ENCODE measurements at regions not wholly inside any gene's neighbourhood (a gene's known extent, or its start where the extent isn't known, plus 50 kb on each side); places are given as distances from the start of the nearest gene placed in this dataset.
A peak's percentile ranks its signal among the peaks of the same experiment; 100 is the strongest.

- no peaks in the 10 kb centered on the region for H3K36me3 ChIP-seq
- no peak for TF ChIP-seq CTCF (IDR thresholded peaks at IDR 0.05)
- peaks cover 0 to 29% of the 10 kb centered on the region in 2 donors for H3K4me1 ChIP-seq
- no peak for DNase-seq (ENCODE audit: low spot score)
- H3K4me3 ChIP-seq: no peak overlapping the region
- H3K27ac ChIP-seq: no peak overlapping the region
- no peaks in the 10 kb centered on the region for H3K27me3 ChIP-seq
- H3K9me3 ChIP-seq: no peaks in the 10 kb centered on the region
Measured at GRCh38 chr11:76267556-76267955, 61.3 kb upstream of the WNT11 start.

GRCh38 chr11:76266286-76267100 lies 60.2 kb upstream of the WNT11 start:
- no peak overlapping the region for H3K4me3 ChIP-seq
- no peaks in the 10 kb centered on the region for H3K9me3 ChIP-seq
- no peaks in the 10 kb centered on the region for H3K27me3 ChIP-seq
- peak overlapping the region; percentile 39 to 64 for H3K27ac ChIP-seq
- peak; percentile 81 for DNase-seq (ENCODE audit: low spot score)
- H3K36me3 ChIP-seq: no peaks in the 10 kb centered on the region
- TF ChIP-seq CTCF (IDR thresholded peaks at IDR 0.05): no peak
- peaks cover 0 to 29% of the 10 kb centered on the region in 2 donors for H3K4me1 ChIP-seq

- Histone ChIP-seq H3K27ac (peak overlapping the region; percentile 39 to 64), H3K27me3 (no peaks in the 10 kb centered on the region), H3K36me3 (no peaks in the 10 kb centered on the region), H3K9me3 (no peaks in the 10 kb centered on the region), H3K4me3 (no peak overlapping the region), H3K4me1 (peaks cover 0 to 29% of the 10 kb centered on the region in 2 donors)
- no peak for TF ChIP-seq CTCF (IDR thresholded peaks at IDR 0.05)
- DNase-seq (ENCODE audit: low spot score): peak; percentile 69
Measured at GRCh38 chr11:76265771-76266241, 59.5 kb upstream of the WNT11 start.

GRCh38 chr11:76263657-76264056 lies 57.4 kb upstream of the WNT11 start:
- Histone ChIP-seq H3K9me3 (no peaks in the 10 kb centered on the region), H3K36me3 (no peaks in the 10 kb centered on the region), H3K27ac (no peak overlapping the region), H3K4me1 (peaks cover 0 to 19% of the 10 kb centered on the region in 2 donors), H3K27me3 (no peaks in the 10 kb centered on the region), H3K4me3 (no peak overlapping the region)
- no peak for DNase-seq (ENCODE audit: low spot score)
- TF ChIP-seq CTCF (IDR thresholded peaks at IDR 0.05): no peak

- Histone ChIP-seq H3K9me3 (no peaks in the 10 kb centered on the region), H3K36me3 (no peaks in the 10 kb centered on the region), H3K27me3 (no peaks in the 10 kb centered on the region), H3K27ac (no peak overlapping the region), H3K4me3 (no peak overlapping the region), H3K4me1 (peaks cover 0 to 19% of the 10 kb centered on the region in 2 donors)
- DNase-seq (ENCODE audit: low spot score): no peak
- TF ChIP-seq CTCF (IDR thresholded peaks at IDR 0.05): no peak
Measured at GRCh38 chr11:76263166-76263565, 56.9 kb upstream of the WNT11 start.

Data from right atrium auricular region (tissue), 2 donors.